K562 (cell line): ENCODE measurements at regions not wholly inside any gene's neighbourhood (a gene's known extent, or its start where the extent isn't known, plus 50 kb on each side); places are given as distances from the start of the nearest gene placed in this dataset.
A peak's percentile ranks its signal among the peaks of the same experiment; 100 is the strongest.

ENCODE experiments used
- CBFB ChIP-seq: sonication (generic); formaldehyde crosslinking; IDR thresholded peaks from 2 replicates; pipeline ENCODE4 v1.4.0; 2020; ENCODE audit warnings: mild to moderate bottlenecking, missing genetic modification reagents
- E2F6 ChIP-seq, 2 experiments: IDR thresholded peaks; 2 replicates each; pipeline ENCODE4 v1.6.1; 2011; ENCODE audit warnings: borderline replicate concordance in 1 of 2, control low read depth in 1 of 2, low read depth in 1 of 2, low read length in 1 of 2, mild to moderate bottlenecking in 1 of 2, mixed read lengths in 1 of 2, moderate library complexity in 1 of 2; ENCODE audit not compliant: insufficient read depth in 1 of 2, insufficient read length in 1 of 2, poor library complexity in 1 of 2, severe bottlenecking in 1 of 2; ENCODE audit errors: extremely low read depth in 1 of 2
- HDAC2 ChIP-seq: fragments of 450-650 bp; IDR thresholded peaks from 2 replicates; pipeline ENCODE4 v1.6.1; 2016; ENCODE audit warnings: mild to moderate bottlenecking
- KLF16 ChIP-seq: IDR thresholded peaks from 2 replicates; pipeline ENCODE4 v1.6.1; 2016; ENCODE audit warnings: antibody characterized with exemption
- NCOR1 ChIP-seq: fragments of 450-650 bp; IDR thresholded peaks from 2 replicates; pipeline ENCODE4 v1.6.1; 2016; ENCODE audit warnings: mild to moderate bottlenecking, moderate library complexity
- NFATC3 ChIP-seq: fragments of 450-650 bp; IDR thresholded peaks from 2 replicates; pipeline ENCODE4 v1.6.1; 2017; ENCODE audit warnings: mild to moderate bottlenecking
- POLR3G ChIP-seq: IDR thresholded peaks from 2 replicates; pipeline ENCODE4 v1.6.1; 2011; ENCODE audit not compliant: insufficient read length, insufficient replicate concordance; ENCODE audit errors: extremely low read depth
- PTBP1 ChIP-seq: fragments of 200-400 bp; formaldehyde crosslinking; IDR thresholded peaks from 2 replicates; pipeline ENCODE4 v1.6.1; 2017; ENCODE audit warnings: low read depth, low read length
- SNIP1 ChIP-seq: fragments of 450-650 bp; IDR thresholded peaks from 2 replicates; pipeline ENCODE4 v1.7.1; 2017; ENCODE audit warnings: low read depth, mild to moderate bottlenecking
- TCF3 ChIP-seq: sonication (generic); formaldehyde crosslinking; IDR thresholded peaks from 2 replicates; pipeline ENCODE4 v1.4.0; 2020; ENCODE audit warnings: mild to moderate bottlenecking, missing genetic modification reagents
- TEAD4 ChIP-seq, 2 experiments: sonication (generic) in 1 of 2; formaldehyde crosslinking in 1 of 2; IDR thresholded peaks; 2 replicates each; pipeline versions ENCODE4 v1.6.1 to v1.8.0; 2012 to 2022; ENCODE audit warnings: borderline replicate concordance in 1 of 2, inconsistent platforms in 1 of 2, low read length in 1 of 2, mild to moderate bottlenecking in 1 of 2, missing genetic modification reagents in 1 of 2
- TSC22D4 ChIP-seq: fragments of 450-650 bp; IDR thresholded peaks from 2 replicates; pipeline ENCODE4 v1.6.1; 2016; ENCODE audit warnings: missing genetic modification characterization, missing biosample characterization, control low read depth
- U2AF1 ChIP-seq: fragments of 200-400 bp; formaldehyde crosslinking; optimal IDR thresholded peaks from 2 replicates; pipeline ENCODE3; 2017; ENCODE audit warnings: mild to moderate bottlenecking, low read depth, low read length, moderate library complexity
- XRCC4 ChIP-seq: IDR thresholded peaks from one replicate; pipeline ENCODE4 v1.6.1; 2011; ENCODE audit not compliant: insufficient read depth, insufficient read length; ENCODE audit errors: extremely low read depth
- ZNF121 ChIP-seq: sonication (generic); formaldehyde crosslinking; conservative IDR thresholded peaks from 2 replicates; pipeline ENCODE4 v1.8.0; 2022; ENCODE audit warnings: missing genetic modification reagents
- ZNF696 ChIP-seq: fragments of 250-450 bp; sonication (Bioruptor Pico); conservative IDR thresholded peaks from 2 replicates; pipeline ENCODE4 v1.4.0; 2020; ENCODE audit warnings: mild to moderate bottlenecking, moderate library complexity
- TF ChIP-seq, protein P1 (sequence below): fragments of 450-650 bp; formaldehyde crosslinking; IDR thresholded peaks from 2 replicates; pipeline ENCODE4 v1.4.0; 2020; ENCODE audit warnings: mild to moderate bottlenecking, moderate library complexity
- TF ChIP-seq, protein P2 (sequence below), 2 experiments: fragments of 450-650 bp in 1 of 2; sonication (generic) in 1 of 2; formaldehyde crosslinking in 1 of 2; IDR thresholded peaks; 2 replicates each; pipeline versions ENCODE4 v1.7.1 to v1.9.0; 2016 to 2022; ENCODE audit warnings: inconsistent platforms in 1 of 2, mild to moderate bottlenecking in 1 of 2, missing genetic modification reagents in 1 of 2

DNA sequence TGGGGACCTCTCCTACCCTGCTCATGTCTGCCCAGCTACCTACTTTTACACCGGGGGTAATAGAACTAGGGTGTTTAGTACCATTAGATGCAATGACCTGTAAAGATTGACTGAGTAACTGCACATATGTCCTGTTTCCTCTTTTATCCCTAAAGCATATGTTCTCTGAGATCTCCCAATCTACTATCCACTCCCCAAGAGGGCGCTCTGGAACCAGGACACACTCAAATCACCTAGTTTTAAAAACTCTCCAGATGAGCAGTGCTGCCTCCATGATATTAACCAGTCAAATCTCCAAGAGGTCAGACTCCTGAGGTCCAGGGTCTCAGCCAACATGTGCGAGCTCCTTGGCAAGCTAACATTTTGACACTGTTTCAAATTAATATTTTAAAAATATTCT, 87.0 kb upstream of the TSPAN5 start (continued):
- TF ChIP-seq U2AF1 (no peak), TSC22D4 (no peak), PTBP1 (no peak), ZNF121 (CRISPR knock-in tag) (no peak), XRCC4 (no peak), E2F6 (IDR thresholded peaks at IDR 0.05; ENCODE audit: borderline replicate concordance in 1 of 2, extremely low read depth in 1 of 2, insufficient read depth in 1 of 2, insufficient read length in 1 of 2, low read depth in 1 of 2, low read length in 1 of 2, poor library complexity in 1 of 2, severe bottlenecking in 1 of 2) (no peak), CBFB (no peak), ZNF696 (CRISPR knock-in tag) (no peak), NCOR1 (no peak), HDAC2 (no peak), SNIP1 (no peak), KLF16 (peak; percentile 30; the same call in 1 of the 2 replicates), POLR3G (no peak), NFATC3 (no peak), TCF3 (CRISPR knock-in tag) (no peak), TEAD4 (IDR thresholded peaks at IDR 0.05; ENCODE audit: low read length) (no peak), TEAD4 (CRISPR knock-in tag; IDR thresholded peaks at IDR 0.05; ENCODE audit: borderline replicate concordance) (no peak)
- TF ChIP-seq, protein P1, sequence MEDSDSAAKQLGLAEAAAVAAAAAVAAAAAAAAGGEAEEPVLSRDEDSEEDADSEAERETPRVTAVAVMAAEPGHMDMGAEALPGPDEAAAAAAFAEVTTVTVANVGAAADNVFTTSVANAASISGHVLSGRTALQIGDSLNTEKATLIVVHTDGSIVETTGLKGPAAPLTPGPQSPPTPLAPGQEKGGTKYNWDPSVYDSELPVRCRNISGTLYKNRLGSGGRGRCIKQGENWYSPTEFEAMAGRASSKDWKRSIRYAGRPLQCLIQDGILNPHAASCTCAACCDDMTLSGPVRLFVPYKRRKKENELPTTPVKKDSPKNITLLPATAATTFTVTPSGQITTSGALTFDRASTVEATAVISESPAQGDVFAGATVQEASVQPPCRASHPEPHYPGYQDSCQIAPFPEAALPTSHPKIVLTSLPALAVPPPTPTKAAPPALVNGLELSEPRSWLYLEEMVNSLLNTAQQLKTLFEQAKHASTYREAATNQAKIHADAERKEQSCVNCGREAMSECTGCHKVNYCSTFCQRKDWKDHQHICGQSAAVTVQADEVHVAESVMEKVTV (CRISPR knock-in tag) = 0 out of 2 replicates have a peak, but pooled peaks have one; percentile 22
- TF ChIP-seq, protein P2, sequence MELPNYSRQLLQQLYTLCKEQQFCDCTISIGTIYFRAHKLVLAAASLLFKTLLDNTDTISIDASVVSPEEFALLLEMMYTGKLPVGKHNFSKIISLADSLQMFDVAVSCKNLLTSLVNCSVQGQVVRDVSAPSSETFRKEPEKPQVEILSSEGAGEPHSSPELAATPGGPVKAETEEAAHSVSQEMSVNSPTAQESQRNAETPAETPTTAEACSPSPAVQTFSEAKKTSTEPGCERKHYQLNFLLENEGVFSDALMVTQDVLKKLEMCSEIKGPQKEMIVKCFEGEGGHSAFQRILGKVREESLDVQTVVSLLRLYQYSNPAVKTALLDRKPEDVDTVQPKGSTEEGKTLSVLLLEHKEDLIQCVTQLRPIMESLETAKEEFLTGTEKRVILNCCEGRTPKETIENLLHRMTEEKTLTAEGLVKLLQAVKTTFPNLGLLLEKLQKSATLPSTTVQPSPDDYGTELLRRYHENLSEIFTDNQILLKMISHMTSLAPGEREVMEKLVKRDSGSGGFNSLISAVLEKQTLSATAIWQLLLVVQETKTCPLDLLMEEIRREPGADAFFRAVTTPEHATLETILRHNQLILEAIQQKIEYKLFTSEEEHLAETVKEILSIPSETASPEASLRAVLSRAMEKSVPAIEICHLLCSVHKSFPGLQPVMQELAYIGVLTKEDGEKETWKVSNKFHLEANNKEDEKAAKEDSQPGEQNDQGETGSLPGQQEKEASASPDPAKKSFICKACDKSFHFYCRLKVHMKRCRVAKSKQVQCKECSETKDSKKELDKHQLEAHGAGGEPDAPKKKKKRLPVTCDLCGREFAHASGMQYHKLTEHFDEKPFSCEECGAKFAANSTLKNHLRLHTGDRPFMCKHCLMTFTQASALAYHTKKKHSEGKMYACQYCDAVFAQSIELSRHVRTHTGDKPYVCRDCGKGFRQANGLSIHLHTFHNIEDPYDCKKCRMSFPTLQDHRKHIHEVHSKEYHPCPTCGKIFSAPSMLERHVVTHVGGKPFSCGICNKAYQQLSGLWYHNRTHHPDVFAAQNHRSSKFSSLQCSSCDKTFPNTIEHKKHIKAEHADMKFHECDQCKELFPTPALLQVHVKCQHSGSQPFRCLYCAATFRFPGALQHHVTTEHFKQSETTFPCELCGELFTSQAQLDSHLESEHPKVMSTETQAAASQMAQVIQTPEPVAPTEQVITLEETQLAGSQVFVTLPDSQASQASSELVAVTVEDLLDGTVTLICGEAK (IDR thresholded peaks at IDR 0.05) = no peak
- TF ChIP-seq, protein P2 (CRISPR knock-in tag; IDR thresholded peaks at IDR 0.05) = no peak
